ENCODE measurements at regions not wholly inside any gene's neighbourhood (a gene's known extent, or its start where the extent isn't known, plus 50 kb on each side); places are given as distances from the start of the nearest gene placed in this dataset.
A peak's percentile ranks its signal among the peaks of the same experiment; 100 is the strongest.
"Not testable (repeated sequence)": the region's sequence is repeated elsewhere in the genome, so short reads cannot be mapped to it uniquely, and the experiment has no call there.

DNA sequence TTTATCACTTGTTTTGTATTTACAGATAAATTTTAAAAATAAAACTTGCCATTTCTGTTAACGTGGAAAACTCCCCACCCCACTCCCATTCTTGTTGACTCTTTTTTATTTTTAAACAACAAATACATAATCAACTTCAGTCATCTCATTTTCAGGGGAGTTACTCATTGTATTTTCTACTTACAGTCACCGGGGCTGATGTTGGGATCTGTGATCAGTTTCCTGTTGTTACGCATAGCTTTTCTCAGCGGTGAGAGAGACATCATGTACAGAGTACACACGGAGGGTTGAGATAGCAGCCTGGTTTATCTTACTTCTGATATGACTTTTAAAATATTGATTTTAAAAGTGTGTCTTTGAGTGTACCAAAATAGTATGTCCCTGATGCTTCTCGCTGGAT is 248.0 kb upstream of the PLGLB2 start:
- WGBS (ENCODE audit: missing lambda C conversion rate) = 51% methylated on average over 5 of the region's 6 CpGs
- POLR2A ChIA-PET; CTCF ChIA-PET; H3K4me3 ChIP-seq; H3K9me3 ChIP-seq; DNase-seq (ENCODE audit: low read depth in 1 of 2, low spot score in 1 of 2); ATAC-seq; H3K27ac ChIP-seq; FAIRE-seq: not testable (repeated sequence)
- H3K4me1 ChIP-seq = peaks cover 31% of the 10 kb centered on the region
- peak overlapping the region; percentile 33; the same call in 1 of the 3 replicates for H3K4me2 ChIP-seq

DNA sequence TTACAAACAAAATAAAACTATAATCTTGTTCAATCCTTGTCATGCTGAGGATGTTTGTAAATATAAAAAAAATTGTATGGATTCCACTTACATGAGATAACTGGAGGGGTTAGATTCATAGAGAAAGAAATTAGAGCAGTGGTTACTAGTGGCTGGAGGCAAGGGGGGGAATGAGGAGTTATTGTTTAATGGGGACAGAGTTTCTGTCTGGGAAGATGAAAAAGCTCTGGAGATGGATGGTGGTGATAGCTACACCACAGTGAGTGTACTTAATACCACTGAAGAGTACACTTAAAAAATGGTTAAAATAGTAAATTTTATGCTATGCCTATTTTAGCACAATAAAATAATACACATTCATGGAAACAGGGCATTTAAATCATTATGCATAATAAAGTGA is 247.5 kb upstream of the PLGLB2 start:
- ATAC-seq; CTCF ChIA-PET; DNase-seq (ENCODE audit: low read depth in 1 of 2, low spot score in 1 of 2); H3K4me3 ChIP-seq; FAIRE-seq; H3K27ac ChIP-seq; POLR2A ChIA-PET; H3K9me3 ChIP-seq: not testable (repeated sequence)
- Histone ChIP-seq H3K4me1 (peaks cover 26% of the 10 kb centered on the region), H3K4me2 (peak overlapping the region; percentile 33; the same call in 1 of the 3 replicates)

DNA sequence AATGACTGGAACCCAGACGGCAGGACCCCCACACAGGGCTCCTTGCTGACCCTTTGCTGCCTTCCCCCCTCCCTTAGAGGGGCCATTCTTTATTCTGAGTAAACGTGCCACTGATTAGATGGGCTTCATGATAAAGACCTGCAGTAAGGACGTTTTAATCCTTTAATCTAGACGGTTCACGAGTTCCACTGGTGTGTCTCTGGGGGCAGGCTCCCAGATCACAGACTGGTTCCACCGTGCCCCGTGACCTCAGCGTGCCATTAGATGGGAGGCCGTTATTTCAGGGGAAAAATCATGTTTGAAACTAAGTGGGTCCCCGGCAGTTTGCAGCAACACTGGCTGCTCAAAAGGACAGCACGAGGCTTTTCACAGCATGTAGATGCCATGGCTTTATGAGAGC is 246.9 kb upstream of the PLGLB2 start:
- FAIRE-seq; DNase-seq (ENCODE audit: low read depth in 1 of 2, low spot score in 1 of 2); H3K9me3 ChIP-seq; POLR2A ChIA-PET; ATAC-seq; H3K4me2 ChIP-seq; CTCF ChIA-PET; H3K4me3 ChIP-seq; H3K27ac ChIP-seq: not testable (repeated sequence)
- WGBS (ENCODE audit: missing lambda C conversion rate) = 90% methylated on average over 10 of the region's 11 CpGs
- H3K4me1 ChIP-seq = peaks cover 20% of the 10 kb centered on the region

DNA sequence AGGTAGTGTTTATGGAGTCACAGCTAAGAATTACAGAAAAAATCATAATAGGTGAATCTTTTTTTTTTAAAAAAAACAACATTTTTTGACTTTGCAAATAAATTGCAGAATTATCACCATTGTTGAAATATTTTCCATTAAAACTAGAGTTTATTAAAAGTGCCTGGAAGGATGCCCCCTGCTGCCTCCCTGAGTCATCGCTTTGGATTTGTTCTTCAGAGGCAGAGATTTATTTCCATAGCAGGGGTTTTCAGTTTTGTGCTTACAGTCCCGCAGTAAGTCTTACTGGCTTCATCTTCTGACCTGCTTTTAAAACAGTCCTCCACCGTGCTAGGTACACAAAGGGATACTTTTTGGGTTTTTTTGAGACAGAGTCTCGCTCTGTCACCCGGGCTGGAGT is 244.9 kb upstream of the PLGLB2 start:
- FAIRE-seq; H3K4me2 ChIP-seq; DNase-seq (ENCODE audit: low read depth in 1 of 2, low spot score in 1 of 2); POLR2A ChIA-PET; H3K4me3 ChIP-seq; CTCF ChIA-PET; H3K9me3 ChIP-seq; H3K27ac ChIP-seq: not testable (repeated sequence)
- H3K4me1 ChIP-seq = peaks cover 11% of the 10 kb centered on the region
- ATAC-seq = peak in 1 of 2 experiments; percentile 33; a peak in 1 of 6 replicates
- WGBS (ENCODE audit: missing lambda C conversion rate) = 75% methylated on average over 4 of the region's 5 CpGs

DNA sequence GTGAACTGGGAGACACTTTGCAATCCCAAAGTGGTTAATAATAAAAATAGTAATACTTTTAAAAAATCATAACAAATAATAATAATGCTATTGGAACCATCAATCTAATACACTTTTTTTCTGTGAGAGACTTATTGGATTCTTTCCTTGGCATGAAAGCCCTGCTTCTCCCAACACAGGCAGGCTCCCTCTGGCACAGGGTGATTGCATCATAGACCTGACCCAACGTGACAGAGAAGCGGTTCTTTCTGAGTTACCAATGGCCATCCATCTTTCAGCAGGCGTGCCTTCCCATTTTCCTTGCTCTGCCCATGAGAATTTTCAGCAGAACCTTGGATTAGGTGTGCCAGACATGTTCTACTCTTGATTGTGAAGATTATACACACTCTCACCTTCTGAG is 242.6 kb upstream of the PLGLB2 start:
- DNase-seq (ENCODE audit: low read depth in 1 of 2, low spot score in 1 of 2); ATAC-seq; CTCF ChIA-PET; FAIRE-seq; POLR2A ChIA-PET; H3K4me2 ChIP-seq; H3K27ac ChIP-seq; H3K4me3 ChIP-seq; H3K9me3 ChIP-seq: not testable (repeated sequence)
- no CpG with 5 or more reads among the region's 3 CpGs for WGBS (ENCODE audit: missing lambda C conversion rate)
- peaks cover 13% of the 10 kb centered on the region for H3K4me1 ChIP-seq

DNA sequence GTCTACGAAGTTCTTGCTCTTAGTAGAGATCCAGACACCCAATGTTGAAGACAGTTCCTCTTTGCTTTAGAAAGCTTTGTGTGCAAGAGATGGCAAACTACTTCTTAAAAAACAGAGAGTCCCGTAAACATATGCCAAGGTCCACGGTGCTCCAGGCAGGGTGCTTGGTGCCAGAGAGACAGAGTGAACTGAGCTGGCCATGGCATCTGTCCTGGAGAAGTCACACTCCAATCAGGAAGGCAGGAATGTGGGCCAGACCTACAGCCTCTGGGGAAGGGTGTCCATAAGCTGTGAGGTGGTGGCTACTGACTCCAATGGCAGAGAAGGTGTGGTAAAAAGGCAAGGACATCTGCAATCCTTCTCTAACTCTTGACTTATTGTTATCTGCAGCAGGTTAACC is 242.0 kb upstream of the PLGLB2 start:
- H3K9me3 ChIP-seq; POLR2A ChIA-PET; ATAC-seq; DNase-seq (ENCODE audit: low read depth in 1 of 2, low spot score in 1 of 2); H3K4me2 ChIP-seq; H3K27ac ChIP-seq; FAIRE-seq; H3K4me3 ChIP-seq; CTCF ChIA-PET: not testable (repeated sequence)
- WGBS (ENCODE audit: missing lambda C conversion rate) = no CpG with 5 or more reads among the region's 3 CpGs
- peaks cover 14% of the 10 kb centered on the region; the same call in 2 of the 3 replicates for H3K4me1 ChIP-seq

DNA sequence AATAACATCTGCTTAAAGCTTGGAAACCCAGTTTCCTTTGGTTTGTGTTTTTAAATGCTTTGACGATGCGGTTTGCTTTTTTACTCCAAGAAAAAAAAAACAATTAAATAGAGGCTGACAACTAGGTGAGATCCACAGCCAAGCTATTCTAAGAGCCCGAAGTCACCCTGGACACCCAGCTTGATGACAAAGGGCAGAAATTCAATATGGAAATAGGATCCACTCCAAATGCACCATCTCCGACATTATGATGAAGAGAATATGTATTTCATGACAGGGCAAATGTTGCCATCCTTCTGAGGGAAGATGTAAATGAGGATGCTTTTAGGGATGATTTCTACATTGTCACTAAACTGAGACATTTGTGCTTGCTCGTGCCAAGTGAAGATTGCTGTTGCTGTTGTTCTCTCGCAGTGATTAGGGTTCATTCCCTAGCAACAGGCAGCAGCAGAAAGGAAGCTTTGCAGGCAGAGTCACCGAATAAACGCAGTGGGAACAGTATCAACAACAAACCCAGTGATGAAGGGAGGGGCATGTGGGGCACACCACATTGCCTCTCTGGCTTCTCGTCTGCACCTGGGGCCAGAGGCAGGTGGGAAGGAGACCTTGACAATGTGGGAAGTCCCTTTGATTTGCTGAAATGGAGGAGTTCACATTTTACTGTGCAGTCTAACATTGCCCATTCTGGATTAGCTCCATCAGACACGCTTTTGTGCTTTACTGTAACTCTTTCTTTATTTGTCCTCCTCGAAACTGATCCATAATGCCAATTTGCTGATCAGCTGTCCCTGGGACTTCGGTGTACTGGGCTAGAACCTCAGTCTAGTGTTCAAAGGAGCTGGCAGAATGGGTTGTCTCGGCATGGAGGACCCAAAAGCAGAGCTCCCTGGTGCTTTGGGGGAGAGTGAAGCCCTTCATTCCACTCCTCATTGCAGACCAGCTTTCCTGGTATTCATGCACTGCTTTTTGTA is 240.2 kb upstream of the PLGLB2 start:
- POLR2A ChIA-PET; H3K4me2 ChIP-seq; FAIRE-seq; H3K9me3 ChIP-seq; DNase-seq (ENCODE audit: low read depth in 1 of 2, low spot score in 1 of 2); H3K4me3 ChIP-seq; CTCF ChIA-PET: not testable (repeated sequence)
- H3K4me1 ChIP-seq = peaks cover 15% of the 10 kb centered on the region; the same call in 2 of the 3 replicates
- peak overlapping the region in 1 of 2 experiments; percentile 68; a peak in 2 of 6 replicates for H3K27ac ChIP-seq
- ATAC-seq = peak in 1 of 2 experiments; percentile 42; a peak in 3 of 6 replicates
- WGBS (ENCODE audit: missing lambda C conversion rate) = 78% methylated on average over 8 of the region's 13 CpGs

DNA sequence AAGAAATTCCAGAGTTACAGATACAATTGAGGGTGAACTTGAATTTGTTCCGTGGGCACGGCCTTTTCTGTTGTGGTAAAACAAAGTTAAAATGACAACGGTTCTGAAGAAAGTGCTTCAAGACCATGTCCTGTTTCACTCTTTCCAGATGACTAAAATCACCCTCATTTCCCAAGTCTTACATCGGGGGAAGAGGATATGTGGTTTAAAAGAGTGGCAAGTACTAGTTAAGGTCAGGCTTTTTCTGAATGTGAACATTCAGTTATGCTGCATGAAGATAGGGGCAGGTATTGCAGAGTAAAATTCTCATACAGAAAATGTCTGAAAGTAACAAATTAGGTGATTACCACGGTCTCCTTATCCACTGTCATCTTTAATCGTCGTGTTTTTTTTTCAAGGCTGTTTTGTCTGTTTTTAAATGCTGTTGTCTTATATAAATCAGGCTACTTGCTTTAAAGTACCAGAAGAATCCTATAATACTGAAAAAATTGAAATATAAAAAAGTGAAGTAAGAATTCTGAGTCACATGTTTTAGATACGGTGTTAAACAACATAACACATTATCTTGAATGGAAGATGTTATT is 236.6 kb upstream of the PLGLB2 start:
- ATAC-seq; FAIRE-seq; H3K9me3 ChIP-seq; CTCF ChIA-PET; POLR2A ChIA-PET; DNase-seq (ENCODE audit: low read depth in 1 of 2, low spot score in 1 of 2); H3K27ac ChIP-seq; H3K4me3 ChIP-seq: not testable (repeated sequence)
- H3K4me2 ChIP-seq = peak overlapping the region; percentile 43
- WGBS (ENCODE audit: missing lambda C conversion rate) = 58% methylated on average over 5 of the region's 8 CpGs
- H3K4me1 ChIP-seq = peaks cover 15% of the 10 kb centered on the region; the same call in 2 of the 3 replicates

DNA sequence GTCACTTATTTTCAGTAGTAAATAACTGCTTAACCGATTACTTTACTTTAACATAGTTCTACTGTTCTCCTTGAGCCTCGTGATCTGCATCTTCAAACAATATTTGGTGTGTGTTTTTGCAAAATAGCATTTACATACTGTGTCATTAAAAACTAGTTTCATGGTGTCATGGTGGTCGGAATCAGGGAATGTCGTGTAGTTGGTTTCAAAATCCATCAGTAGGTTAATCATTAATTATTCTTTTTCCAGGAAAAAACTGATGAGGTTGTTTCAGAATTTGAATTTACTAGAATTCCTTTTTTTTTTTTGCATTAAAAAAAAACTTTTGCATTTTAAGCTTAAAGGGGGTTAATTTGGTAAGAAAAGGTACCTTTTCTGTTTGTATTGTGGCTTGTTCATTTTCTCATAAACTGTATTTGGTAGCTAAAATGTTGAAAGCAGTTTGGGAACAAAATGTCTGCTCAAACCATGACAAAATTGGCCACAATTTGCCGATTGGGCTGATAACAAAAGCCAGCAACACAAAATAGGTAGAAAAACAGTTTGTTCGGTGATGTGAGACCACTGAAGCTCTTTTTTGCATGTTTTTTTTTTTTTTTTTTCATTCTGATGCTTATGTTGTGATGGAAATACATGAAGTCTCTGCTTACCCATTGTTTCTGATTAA is 234.9 kb upstream of the PLGLB2 start:
- H3K27ac ChIP-seq = peak overlapping the region in 1 of 2 experiments; percentile 63; a peak in 2 of 6 replicates
- FAIRE-seq; CTCF ChIA-PET; H3K9me3 ChIP-seq; DNase-seq (ENCODE audit: low read depth in 1 of 2, low spot score in 1 of 2); POLR2A ChIA-PET: not testable (repeated sequence)
- H3K4me3 ChIP-seq = peak overlapping the region; percentile 31; the same call in 2 of the 3 replicates
- peak overlapping the region; percentile 69 for H3K4me2 ChIP-seq
- peaks cover 14% of the 10 kb centered on the region; the same call in 2 of the 3 replicates for H3K4me1 ChIP-seq
- WGBS (ENCODE audit: missing lambda C conversion rate) = 3% methylated on average over 5 of the region's 6 CpGs
- 0 out of 6 replicates have a peak, but pooled peaks of 1 of the 2 experiments have one; percentile 18 for ATAC-seq

DNA sequence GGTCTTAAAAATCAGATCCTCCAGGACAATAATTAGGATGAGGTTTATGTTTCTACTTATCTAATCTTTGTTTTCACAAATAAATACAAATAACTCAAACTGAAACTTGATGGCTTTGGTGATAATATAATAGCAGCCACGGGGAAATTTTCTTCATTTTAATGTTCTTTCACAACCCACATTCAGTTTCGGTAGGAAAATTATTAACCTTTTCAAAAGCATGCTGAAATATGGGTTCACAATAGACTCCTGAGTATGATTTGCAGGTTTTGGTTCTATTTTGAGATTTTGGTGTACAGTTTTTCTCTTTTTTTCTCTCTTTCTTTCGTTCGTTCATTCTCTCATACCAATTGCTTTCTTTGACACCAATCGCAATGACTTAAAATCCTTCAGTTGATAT is 233.9 kb upstream of the PLGLB2 start:
- ATAC-seq, CTCF ChIA-PET, FAIRE-seq: not testable (repeated sequence)

DNA sequence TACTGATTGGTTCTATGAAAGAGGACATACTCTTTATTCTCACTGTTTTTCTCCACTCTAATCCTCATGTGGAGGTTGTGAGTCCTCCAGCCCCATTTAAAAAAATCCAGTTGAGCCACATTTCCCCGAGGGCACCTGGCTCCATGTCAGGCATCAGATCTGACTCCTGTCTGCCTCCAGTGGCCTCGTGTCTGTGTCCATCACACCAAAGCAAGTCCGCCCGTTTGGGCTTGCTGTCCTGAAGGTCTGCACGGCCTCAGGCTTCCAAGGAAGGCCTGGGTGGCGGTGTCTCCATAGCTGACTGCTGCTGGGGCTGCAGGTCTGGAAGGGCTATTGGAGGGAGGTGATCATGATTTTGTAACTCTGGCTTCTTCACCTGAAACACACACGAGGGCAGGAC is 233.4 kb upstream of the PLGLB2 start:
- POLR2A ChIA-PET = not testable (repeated sequence)

More for the DNA sequence above, 233.9 kb upstream of the PLGLB2 start:
- DNase-seq (ENCODE audit: low read depth in 1 of 2, low spot score in 1 of 2); H3K27ac ChIP-seq; H3K9me3 ChIP-seq; POLR2A ChIA-PET; H3K4me1 ChIP-seq; H3K4me3 ChIP-seq: not testable (repeated sequence)
- H3K4me2 ChIP-seq = peak overlapping the region; percentile 47; the same call in 1 of the 3 replicates
- WGBS (ENCODE audit: missing lambda C conversion rate) = 42% methylated on average over 3 of the region's 5 CpGs

More for the DNA sequence above, 233.4 kb upstream of the PLGLB2 start:
- H3K4me3 ChIP-seq; H3K4me1 ChIP-seq; FAIRE-seq; H3K9me3 ChIP-seq; DNase-seq (ENCODE audit: low read depth in 1 of 2, low spot score in 1 of 2); CTCF ChIA-PET; H3K27ac ChIP-seq; H3K4me2 ChIP-seq: not testable (repeated sequence)
- WGBS (ENCODE audit: missing lambda C conversion rate) = no CpG with 5 or more reads among the region's 7 CpGs
- peak; percentile 47 to 51; a peak in 5 of 6 replicates for ATAC-seq
